Activated T-helper 1 cell treated with anti-CD3 and anti-CD28 coated beads, Interleukin-12 subunit alpha, Interleukin-12 subunit beta, Interleukin-2, Interleukin-4 antibody, amounts not matched to agents 30 ng/mL and 10 ng/mL and 1 ng/mL, durations not matched to agents 14 hours and 24 hours and 36 hours (primary cell): ENCODE measurements at regions not wholly inside any gene's neighbourhood (a gene's known extent, or its start where the extent isn't known, plus 50 kb on each side); places are given as distances from the start of the nearest gene placed in this dataset.

Source experiments
- DNase-seq: peaks from one replicate; pipeline ENCODE4 v3.0.0; 2021; ENCODE audit warnings: low spot score
- H3K27ac Mint-ChIP-seq: one replicate; pipeline ENCODE4 v1.8.0; 2021; ENCODE audit warnings: mild to moderate bottlenecking, mixed read lengths
- H3K27me3 Mint-ChIP-seq: one replicate; pipeline ENCODE4 v1.8.0; 2022; ENCODE audit warnings: mild to moderate bottlenecking, moderate library complexity, mixed read lengths; ENCODE audit not compliant: insufficient read depth
- H3K36me3 Mint-ChIP-seq: one replicate; pipeline ENCODE4 v1.8.0; 2021; ENCODE audit warnings: low read depth, mixed read lengths
- H3K4me1 Mint-ChIP-seq: one replicate; pipeline ENCODE4 v1.8.0; 2021; ENCODE audit warnings: low read depth, mixed read lengths
- H3K4me3 Mint-ChIP-seq: one replicate; pipeline ENCODE4 v1.8.0; 2021; ENCODE audit warnings: mild to moderate bottlenecking, moderate library complexity, mixed read lengths
- H3K9me3 Mint-ChIP-seq: one replicate; pipeline ENCODE4 v1.8.0; 2021; ENCODE audit warnings: mixed read lengths
- intact Hi-C: fragments of 100-400 bp; cut with micrococcal nuclease; formaldehyde crosslinking; loops from one replicate; pipeline ENCODE4 v1.15.1; 2024

- H3K27ac Mint-ChIP-seq: no peak overlapping the region
- intact Hi-C loops: no loop called here
- H3K4me3 Mint-ChIP-seq: no peak overlapping the region
- peaks cover 7% of the 10 kb centered on the region for H3K9me3 Mint-ChIP-seq
- DNase-seq: no peak
- H3K36me3 Mint-ChIP-seq: no peaks in the 10 kb centered on the region
- H3K4me1 Mint-ChIP-seq: no peaks in the 10 kb centered on the region
- H3K27me3 Mint-ChIP-seq: no peaks in the 10 kb centered on the region
These were observed 198.2 kb downstream of the SEC16B start for GRCh38 chr1:177771688-177772087.

GRCh38 chr1:177770096-177770495 lies 199.8 kb downstream of the SEC16B start:
- H3K27ac Mint-ChIP-seq: no peak overlapping the region
- peaks cover 7% of the 10 kb centered on the region for H3K9me3 Mint-ChIP-seq
- no peak overlapping the region for H3K4me3 Mint-ChIP-seq
- H3K36me3 Mint-ChIP-seq: no peaks in the 10 kb centered on the region
- no peak for DNase-seq
- no peaks in the 10 kb centered on the region for H3K27me3 Mint-ChIP-seq
- intact Hi-C loops: no loop called here
- H3K4me1 Mint-ChIP-seq: no peaks in the 10 kb centered on the region

- intact Hi-C loops: no loop called here
- Mint-ChIP-seq H3K36me3 (no peaks in the 10 kb centered on the region), H3K9me3 (peaks cover 3% of the 10 kb centered on the region), H3K27me3 (no peaks in the 10 kb centered on the region), H3K27ac (no peak overlapping the region), H3K4me1 (no peaks in the 10 kb centered on the region), H3K4me3 (no peak overlapping the region)
- DNase-seq: no peak
These were observed 213.9 kb downstream of the SEC16B start for GRCh38 chr1:177755851-177756560.

- no peaks in the 10 kb centered on the region for H3K4me1 Mint-ChIP-seq
- DNase-seq: no peak
- no peaks in the 10 kb centered on the region for H3K36me3 Mint-ChIP-seq
- no peaks in the 10 kb centered on the region for H3K27me3 Mint-ChIP-seq
- H3K9me3 Mint-ChIP-seq: peaks cover 3% of the 10 kb centered on the region
- intact Hi-C loops: no loop called here
- no peak overlapping the region for H3K4me3 Mint-ChIP-seq
- no peak overlapping the region for H3K27ac Mint-ChIP-seq
These were observed 215.3 kb downstream of the SEC16B start for GRCh38 chr1:177754603-177755002.

GRCh38 chr1:177753655-177754054 lies 216.2 kb downstream of the SEC16B start:
- Mint-ChIP-seq H3K36me3 (no peaks in the 10 kb centered on the region), H3K9me3 (no peaks in the 10 kb centered on the region), H3K27me3 (no peaks in the 10 kb centered on the region), H3K4me3 (no peak overlapping the region), H3K4me1 (no peaks in the 10 kb centered on the region), H3K27ac (no peak overlapping the region)
- no peak for DNase-seq
- intact Hi-C loops: no loop called here

GRCh38 chr1:177748080-177748801 lies 221.6 kb downstream of the SEC16B start:
- Mint-ChIP-seq H3K36me3 (no peaks in the 10 kb centered on the region), H3K4me3 (no peak overlapping the region), H3K9me3 (no peaks in the 10 kb centered on the region), H3K27me3 (no peaks in the 10 kb centered on the region), H3K27ac (no peak overlapping the region), H3K4me1 (no peaks in the 10 kb centered on the region)
- intact Hi-C loops: no loop called here
- DNase-seq: no peak

GRCh38 chr1:177746155-177746554 lies 223.7 kb downstream of the SEC16B start:
- no peaks in the 10 kb centered on the region for H3K27me3 Mint-ChIP-seq
- intact Hi-C loops: no loop called here
- no peaks in the 10 kb centered on the region for H3K36me3 Mint-ChIP-seq
- no peak overlapping the region for H3K27ac Mint-ChIP-seq
- H3K9me3 Mint-ChIP-seq: no peaks in the 10 kb centered on the region
- no peak overlapping the region for H3K4me3 Mint-ChIP-seq
- H3K4me1 Mint-ChIP-seq: no peaks in the 10 kb centered on the region
- DNase-seq: no peak

- Mint-ChIP-seq H3K27ac (no peak overlapping the region), H3K36me3 (no peaks in the 10 kb centered on the region), H3K4me1 (no peaks in the 10 kb centered on the region), H3K4me3 (no peak overlapping the region), H3K9me3 (no peaks in the 10 kb centered on the region), H3K27me3 (no peaks in the 10 kb centered on the region)
- intact Hi-C loops: no loop called here
- no peak for DNase-seq
These were observed 225.0 kb downstream of the SEC16B start for GRCh38 chr1:177744906-177745305.

GRCh38 chr1:177741476-177741875 lies 228.4 kb downstream of the SEC16B start:
- Mint-ChIP-seq H3K27me3 (no peaks in the 10 kb centered on the region), H3K4me3 (no peak overlapping the region), H3K27ac (no peak overlapping the region), H3K4me1 (no peaks in the 10 kb centered on the region), H3K9me3 (no peaks in the 10 kb centered on the region), H3K36me3 (no peaks in the 10 kb centered on the region)
- no peak for DNase-seq
- intact Hi-C loops: no loop called here

- no peaks in the 10 kb centered on the region for H3K9me3 Mint-ChIP-seq
- no peaks in the 10 kb centered on the region for H3K27me3 Mint-ChIP-seq
- no peak for DNase-seq
- H3K4me3 Mint-ChIP-seq: no peak overlapping the region
- intact Hi-C loops: no loop called here
- H3K27ac Mint-ChIP-seq: no peak overlapping the region
- H3K36me3 Mint-ChIP-seq: no peaks in the 10 kb centered on the region
- no peaks in the 10 kb centered on the region for H3K4me1 Mint-ChIP-seq
These were observed 230.1 kb downstream of the SEC16B start for GRCh38 chr1:177739780-177740179.

- Mint-ChIP-seq H3K4me3 (no peak overlapping the region), H3K27me3 (no peaks in the 10 kb centered on the region), H3K27ac (no peak overlapping the region), H3K36me3 (no peaks in the 10 kb centered on the region), H3K9me3 (no peaks in the 10 kb centered on the region), H3K4me1 (no peaks in the 10 kb centered on the region)
- DNase-seq: no peak
- intact Hi-C loops: no loop called here
These were observed 232.4 kb downstream of the SEC16B start for GRCh38 chr1:177737456-177737855.

- H3K9me3 Mint-ChIP-seq: no peaks in the 10 kb centered on the region
- H3K27ac Mint-ChIP-seq: no peak overlapping the region
- no peak for DNase-seq
- no peaks in the 10 kb centered on the region for H3K27me3 Mint-ChIP-seq
- intact Hi-C loops: no loop called here
- H3K4me3 Mint-ChIP-seq: no peak overlapping the region
- H3K36me3 Mint-ChIP-seq: no peaks in the 10 kb centered on the region
- H3K4me1 Mint-ChIP-seq: no peaks in the 10 kb centered on the region
These were observed 237.7 kb downstream of the SEC16B start for GRCh38 chr1:177732178-177732577.

- H3K4me3 Mint-ChIP-seq: no peak overlapping the region
- no peaks in the 10 kb centered on the region for H3K36me3 Mint-ChIP-seq
- intact Hi-C loops: no loop called here
- no peak for DNase-seq
- no peaks in the 10 kb centered on the region for H3K27me3 Mint-ChIP-seq
- H3K9me3 Mint-ChIP-seq: peaks cover 13% of the 10 kb centered on the region
- H3K4me1 Mint-ChIP-seq: no peaks in the 10 kb centered on the region
- H3K27ac Mint-ChIP-seq: no peak overlapping the region
These were observed 240.2 kb downstream of the SEC16B start for GRCh38 chr1:177729646-177730045.
